B cell (primary cell): ENCODE measurements at regions not wholly inside any gene's neighbourhood (a gene's known extent, or its start where the extent isn't known, plus 50 kb on each side); places are given as distances from the start of the nearest gene placed in this dataset.

Experiments used
- ATAC-seq: fragments of 200-7000 bp; cut with Tn5 transposase; one replicate; pipeline ENCODE4 v1.10.0; 2021; ENCODE audit warnings: low read depth, mild to moderate bottlenecking, moderate number of reproducible peaks, moderate library complexity
- CTCF ChIA-PET: fragments of 350-600 bp; sonication (Branson Sonifier 250); formaldehyde crosslinking; loops from one replicate; lab custom pipeline; 2021; ENCODE audit warnings: antibody characterized with exemption, inconsistent platforms; lab: Charles Lee
- POLR2A ChIA-PET: fragments of 350-600 bp; sonication (Branson Sonifier 250); formaldehyde crosslinking; loops from one replicate; lab custom pipeline; 2021; ENCODE audit warnings: antibody characterized with exemption; lab: Charles Lee
- DNase-seq: peaks from one replicate; pipeline ENCODE4 v3.0.0; 2013
- H2AFZ ChIP-seq: 2 replicates; pipeline ENCODE4 v1.6.1; 2012; ENCODE audit warnings: mild to moderate bottlenecking, low read depth, low read length; ENCODE audit not compliant: insufficient read depth, poor library complexity, severe bottlenecking
- H3K27ac ChIP-seq, 2 donors: 1 replicate in 1 of 2; 2 replicates in 1 of 2; pipeline ENCODE4 v1.5.1; 2012 to 2013; ENCODE audit warnings: low read length in 2 of 2, mild to moderate bottlenecking in 2 of 2, moderate library complexity in 1 of 2
- H3K27me3 ChIP-seq, 4 experiments: fragments of 200-600 bp in 1 of 4; sonication (generic) in 1 of 4; replicated peaks in 1 of 4; 1 replicate in 2 of 4; 2 replicates in 2 of 4; pipeline versions ENCODE4 v1.6.1 to v1.7.0; 2013 to 2016; ENCODE audit warnings: low read length in 3 of 4, mild to moderate bottlenecking in 2 of 4, mixed read lengths in 1 of 4, moderate library complexity in 1 of 4; ENCODE audit not compliant: insufficient read depth in 4 of 4, control insufficient read depth in 3 of 4; ENCODE audit errors: control extremely low read depth in 1 of 4
- H3K36me3 ChIP-seq, 2 experiments: replicated peaks in 1 of 2; 1 replicate in 1 of 2; 2 replicates in 1 of 2; pipeline versions ENCODE4 v1.6.1 to v1.7.1; 2013; ENCODE audit warnings: low read length in 1 of 2; ENCODE audit not compliant: insufficient read depth in 2 of 2, control insufficient read depth in 1 of 2; ENCODE audit errors: control extremely low read depth in 1 of 2, extremely low read depth in 1 of 2
- H3K4me1 ChIP-seq, 2 donors: fragments of 200-600 bp in 1 of 2; sonication (generic) in 1 of 2; 1 replicate in 1 of 2; 2 replicates in 1 of 2; pipeline versions ENCODE4 v1.5.1 to v1.6.1; 2013 to 2017; ENCODE audit warnings: low read length in 2 of 2; ENCODE audit not compliant: control insufficient read depth in 2 of 2, insufficient read depth in 2 of 2
- H3K4me2 ChIP-seq: replicated peaks from 2 replicates; pipeline ENCODE3; 2012; ENCODE audit warnings: mild to moderate bottlenecking, low read depth, low read length; ENCODE audit not compliant: poor library complexity, severe bottlenecking
- H3K4me3 ChIP-seq, 5 experiments: fragments of 200-600 bp in 1 of 5; sonication (generic) in 1 of 5; 1 replicate in 3 of 5; 2 replicates in 2 of 5; pipeline versions ENCODE4 v1.5.1 to v1.7.0; 2011 to 2016; ENCODE audit warnings: low read length in 4 of 5, mild to moderate bottlenecking in 4 of 5, low read depth in 2 of 5, control low read depth in 1 of 5, moderate library complexity in 1 of 5; ENCODE audit not compliant: insufficient read depth in 1 of 5; ENCODE audit errors: control extremely low read depth in 1 of 5, extremely low read depth in 1 of 5
- H3K79me2 ChIP-seq: fragments of 200-600 bp; sonication (generic); one replicate; pipeline ENCODE4 v1.6.0; 2016; ENCODE audit warnings: low read length; ENCODE audit not compliant: control insufficient read depth, insufficient read depth
- H3K9ac ChIP-seq: fragments of 200-600 bp; sonication (generic); 2 replicates; pipeline ENCODE4 v1.6.1; 2017; ENCODE audit warnings: mild to moderate bottlenecking, low read length, moderate library complexity
- H3K9me3 ChIP-seq, 3 donors: one replicate each; pipeline versions ENCODE4 v1.6.1 to v1.7.1; 2013; ENCODE audit warnings: low read length in 2 of 3; ENCODE audit not compliant: control insufficient read depth in 2 of 3, insufficient read depth in 1 of 3; ENCODE audit errors: control extremely low read depth in 1 of 3
- H4K20me1 ChIP-seq: 2 replicates; pipeline ENCODE4 v1.6.0; 2012; ENCODE audit warnings: mild to moderate bottlenecking, low read length; ENCODE audit not compliant: insufficient read depth, control insufficient read depth, poor library complexity, severe bottlenecking
- H3K27ac Mint-ChIP-seq: one replicate; pipeline ENCODE4 v1.8.0; 2021; ENCODE audit warnings: mixed read lengths
- H3K27me3 Mint-ChIP-seq: one replicate; pipeline ENCODE4 v1.8.0; 2021; ENCODE audit warnings: mixed read lengths
- H3K4me1 Mint-ChIP-seq: one replicate; pipeline ENCODE4 v1.8.0; 2021; ENCODE audit warnings: mixed read lengths
- H3K4me3 Mint-ChIP-seq: one replicate; pipeline ENCODE4 v1.8.0; 2021; ENCODE audit warnings: mixed read lengths
- H3K9me3 Mint-ChIP-seq: one replicate; pipeline ENCODE4 v1.8.0; 2022; ENCODE audit warnings: mixed read lengths; ENCODE audit not compliant: insufficient read depth
- CTCF ChIP-seq: fragments of 200-600 bp; IDR thresholded peaks from one replicate; pipeline ENCODE4 v1.8.0; 2022; ENCODE audit warnings: antibody characterized with exemption, mild to moderate bottlenecking
- EZH2 ChIP-seq: IDR thresholded peaks from 2 replicates; pipeline ENCODE4 v1.6.1; 2012; ENCODE audit warnings: borderline replicate concordance, low read depth, mild to moderate bottlenecking, moderate library complexity, low read length; ENCODE audit not compliant: insufficient read depth, poor library complexity, severe bottlenecking
- WGBS: methylation state at CpG from one replicate; pipeline ENCODE4 v1.1.5; 2013; ENCODE audit warnings: missing lambda C conversion rate; ENCODE audit not compliant: insufficient coverage; 5-methylcytosine and 5-hydroxymethylcytosine counted together
- intact Hi-C: fragments of 100-400 bp; cut with micrococcal nuclease; formaldehyde crosslinking; loops from one replicate; pipeline ENCODE4 v1.10.0; 2022

- H3K4me3 Mint-ChIP-seq: peak overlapping the region; percentile 59
- no peak for DNase-seq
- Histone ChIP-seq H3K9ac (peak overlapping the region; percentile 23), H3K4me3 (peak overlapping the region in 2 of 5 experiments; percentile 15 to 17), H2AFZ (peak overlapping the region; percentile 22), H3K9me3 (peaks cover 0 to 4% (median 0%) of the 10 kb centered on the region in 3 donors), H3K27me3 (no peaks in the 10 kb centered on the region), H3K36me3 (no peaks in the 10 kb centered on the region), H4K20me1 (no peaks in the 10 kb centered on the region), H3K79me2 (no peaks in the 10 kb centered on the region), H3K27ac (no peak overlapping the region), H3K4me2 (peak overlapping the region; percentile 63), H3K4me1 (no peaks in the 10 kb centered on the region)
- no peaks in the 10 kb centered on the region for H3K9me3 Mint-ChIP-seq
- intact Hi-C loops: no loop called here
- H3K27ac Mint-ChIP-seq: no peak overlapping the region
- ChIA-PET POLR2A (no interaction called here), CTCF (no interaction called here)
- H3K4me1 Mint-ChIP-seq: peaks cover 14% of the 10 kb centered on the region
- no peak for ATAC-seq
- H3K27me3 Mint-ChIP-seq: no peaks in the 10 kb centered on the region
- no peak for TF ChIP-seq EZH2
- TF ChIP-seq CTCF: no peak
- WGBS: 9% methylated on average over 3 of the region's 5 CpGs
These were observed 116.9 kb upstream of the SCN7A start for GRCh38 chr2:166610913-166611305.

- no peaks in the 10 kb centered on the region for H4K20me1 ChIP-seq
- Mint-ChIP-seq H3K9me3 (no peaks in the 10 kb centered on the region), H3K27ac (no peak overlapping the region), H3K4me3 (peak overlapping the region; percentile 59), H3K27me3 (no peaks in the 10 kb centered on the region), H3K4me1 (peaks cover 14% of the 10 kb centered on the region)
- TF ChIP-seq CTCF (no peak), EZH2 (no peak)
- POLR2A ChIA-PET: no interaction called here
- H3K9ac ChIP-seq: peak overlapping the region; percentile 23
- peak overlapping the region; percentile 22 for H2AFZ ChIP-seq
- H3K79me2 ChIP-seq: no peaks in the 10 kb centered on the region
- peaks cover 0 to 4% (median 0%) of the 10 kb centered on the region in 3 donors for H3K9me3 ChIP-seq
- peak overlapping the region in 2 of 5 experiments; percentile 15 to 17 for H3K4me3 ChIP-seq
- CTCF ChIA-PET: no interaction called here
- H3K27ac ChIP-seq: no peak overlapping the region
- peak overlapping the region; percentile 63 for H3K4me2 ChIP-seq
- intact Hi-C loops: no loop called here
- no peaks in the 10 kb centered on the region for H3K27me3 ChIP-seq
- no peaks in the 10 kb centered on the region for H3K36me3 ChIP-seq
- WGBS: 24% methylated on average over 21 of the region's 28 CpGs
- ATAC-seq (peak; percentile 60), DNase-seq (peak; percentile 26)
- H3K4me1 ChIP-seq: no peaks in the 10 kb centered on the region
These were observed 116.3 kb upstream of the SCN7A start for GRCh38 chr2:166610180-166610912.
